Caco-2 (cell line): ENCODE measurements at regions not wholly inside any gene's neighbourhood (a gene's known extent, or its start where the extent isn't known, plus 50 kb on each side); places are given as distances from the start of the nearest gene placed in this dataset.

Experiments used
- BruUV-seq: library from RNA; stranded (reverse); fragments of 400-500 nt; replicated peaks from 2 replicates; lab custom pipeline; 2021; lab: Mats Ljungman, UMichigan
- CTCF ChIA-PET: fragments of 300-600 bp; sonication (Branson Sonifier 250); formaldehyde crosslinking; loops from one replicate; lab custom pipeline; 2022; ENCODE audit warnings: antibody characterized with exemption; lab: Charles Lee
- POLR2A ChIA-PET: fragments of 300-600 bp; sonication (Branson Sonifier 250); formaldehyde crosslinking; loops from one replicate; lab custom pipeline; 2022; ENCODE audit warnings: antibody characterized with exemption; lab: Charles Lee
- DNase-seq, 2 experiments: peaks; one replicate each; pipeline versions ENCODE4 v3.0.0 to v3.0.0-alpha.2; 2020 to 2022
- H3K27me3 ChIP-seq: replicated peaks from 2 replicates; pipeline ENCODE4 v1.6.0; 2011; ENCODE audit warnings: low read length; ENCODE audit not compliant: control insufficient read depth, insufficient read depth
- H3K36me3 ChIP-seq: 2 replicates; pipeline ENCODE4 v1.5.1; 2011; ENCODE audit warnings: low read length; ENCODE audit not compliant: control insufficient read depth, insufficient read depth
- H3K4me1 ChIP-seq: fragments of 250-450 bp; sonication (Bioruptor Pico); 2 replicates; pipeline ENCODE4 v1.5.1; 2020; ENCODE audit warnings: mild to moderate bottlenecking
- H3K4me3 ChIP-seq: 2 replicates; pipeline ENCODE4 v1.5.1; 2011; ENCODE audit warnings: low read depth, mild to moderate bottlenecking, control low read depth, low read length
- H3K9me3 ChIP-seq: fragments of 250-450 bp; sonication (Bioruptor Pico); 2 replicates; pipeline ENCODE4 v1.5.1; 2020; ENCODE audit warnings: mild to moderate bottlenecking, moderate library complexity
- H3K27ac Mint-ChIP-seq: one replicate; pipeline ENCODE4 v1.8.0; 2022; ENCODE audit warnings: mixed read lengths; ENCODE audit not compliant: unreplicated experiment
- H3K27me3 Mint-ChIP-seq: one replicate; pipeline ENCODE4 v1.8.0; 2022; ENCODE audit warnings: mixed read lengths; ENCODE audit not compliant: insufficient read depth, unreplicated experiment
- H3K36me3 Mint-ChIP-seq: one replicate; pipeline ENCODE4 v1.8.0; 2022; ENCODE audit warnings: mild to moderate bottlenecking, mixed read lengths; ENCODE audit not compliant: insufficient read depth, unreplicated experiment
- H3K4me1 Mint-ChIP-seq: one replicate; pipeline ENCODE4 v1.8.0; 2022; ENCODE audit warnings: low read depth, mixed read lengths; ENCODE audit not compliant: unreplicated experiment
- H3K4me3 Mint-ChIP-seq: one replicate; pipeline ENCODE4 v1.8.0; 2022; ENCODE audit warnings: mild to moderate bottlenecking, moderate library complexity, mixed read lengths; ENCODE audit not compliant: unreplicated experiment
- H3K9me3 Mint-ChIP-seq: one replicate; pipeline ENCODE4 v1.8.0; 2022; ENCODE audit warnings: mixed read lengths; ENCODE audit not compliant: unreplicated experiment
- intact Hi-C: fragments of 100-400 bp; cut with micrococcal nuclease; formaldehyde crosslinking; loops from one replicate; pipeline ENCODE4 v1.10.0; 2022; ENCODE audit not compliant: unreplicated experiment
- TF ChIP-seq, protein P1 (sequence below), 2 experiments: fragments of 200-600 bp in 1 of 2; IDR thresholded peaks; 1 replicate in 1 of 2; 2 replicates in 1 of 2; pipeline versions ENCODE4 v1.5.1 to v1.8.0; 2011 to 2022; ENCODE audit warnings: antibody characterized with exemption in 1 of 2, control low read depth in 1 of 2, inconsistent platforms in 1 of 2, low read depth in 1 of 2, low read length in 1 of 2, mild to moderate bottlenecking in 1 of 2, moderate library complexity in 1 of 2; ENCODE audit not compliant: insufficient read depth in 1 of 2, severe bottlenecking in 1 of 2, unreplicated experiment in 1 of 2

DNA sequence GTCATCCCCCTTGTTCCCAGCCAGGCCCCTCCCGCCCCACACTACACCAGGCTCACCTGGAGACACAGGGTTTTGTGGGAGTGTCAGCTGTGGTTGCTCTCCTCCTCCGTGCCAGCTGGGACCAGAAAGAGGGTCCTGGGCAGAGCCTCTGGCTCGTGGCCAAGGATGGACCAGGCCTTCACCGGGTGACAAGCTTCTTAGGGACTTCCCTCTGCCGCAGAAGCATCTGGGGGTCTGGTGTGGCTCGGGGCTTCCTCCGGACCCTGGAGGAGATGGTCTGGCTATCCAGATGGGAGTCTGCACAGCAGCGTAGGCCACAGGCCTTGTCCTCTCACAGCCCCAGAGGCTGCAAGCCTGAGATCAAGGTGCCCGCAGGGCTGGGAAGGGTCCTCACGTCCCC is 63.8 kb upstream of the CFAP46 start:
- Histone ChIP-seq H3K9me3 (no peaks in the 10 kb centered on the region), H3K27me3 (no peaks in the 10 kb centered on the region), H3K4me1 (peaks cover 38% of the 10 kb centered on the region), H3K36me3 (no peaks in the 10 kb centered on the region), H3K4me3 (no peak overlapping the region)
- Mint-ChIP-seq H3K27ac (no peak overlapping the region), H3K27me3 (no peaks in the 10 kb centered on the region), H3K9me3 (no peaks in the 10 kb centered on the region), H3K36me3 (peaks cover 5% of the 10 kb centered on the region), H3K4me3 (no peak overlapping the region), H3K4me1 (peaks cover 12% of the 10 kb centered on the region)
- TF ChIP-seq, protein P1, sequence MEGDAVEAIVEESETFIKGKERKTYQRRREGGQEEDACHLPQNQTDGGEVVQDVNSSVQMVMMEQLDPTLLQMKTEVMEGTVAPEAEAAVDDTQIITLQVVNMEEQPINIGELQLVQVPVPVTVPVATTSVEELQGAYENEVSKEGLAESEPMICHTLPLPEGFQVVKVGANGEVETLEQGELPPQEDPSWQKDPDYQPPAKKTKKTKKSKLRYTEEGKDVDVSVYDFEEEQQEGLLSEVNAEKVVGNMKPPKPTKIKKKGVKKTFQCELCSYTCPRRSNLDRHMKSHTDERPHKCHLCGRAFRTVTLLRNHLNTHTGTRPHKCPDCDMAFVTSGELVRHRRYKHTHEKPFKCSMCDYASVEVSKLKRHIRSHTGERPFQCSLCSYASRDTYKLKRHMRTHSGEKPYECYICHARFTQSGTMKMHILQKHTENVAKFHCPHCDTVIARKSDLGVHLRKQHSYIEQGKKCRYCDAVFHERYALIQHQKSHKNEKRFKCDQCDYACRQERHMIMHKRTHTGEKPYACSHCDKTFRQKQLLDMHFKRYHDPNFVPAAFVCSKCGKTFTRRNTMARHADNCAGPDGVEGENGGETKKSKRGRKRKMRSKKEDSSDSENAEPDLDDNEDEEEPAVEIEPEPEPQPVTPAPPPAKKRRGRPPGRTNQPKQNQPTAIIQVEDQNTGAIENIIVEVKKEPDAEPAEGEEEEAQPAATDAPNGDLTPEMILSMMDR (IDR thresholded peaks at IDR 0.05; ENCODE audit: insufficient read depth in 1 of 2, low read depth in 1 of 2, low read length in 1 of 2, severe bottlenecking in 1 of 2, unreplicated experiment in 1 of 2), result no peak
- intact Hi-C loops, result no loop called here
- BruUV-seq, result no TSS peak
- ChIA-PET POLR2A (no interaction called here), CTCF (no interaction called here)
- no peak for DNase-seq

DNA sequence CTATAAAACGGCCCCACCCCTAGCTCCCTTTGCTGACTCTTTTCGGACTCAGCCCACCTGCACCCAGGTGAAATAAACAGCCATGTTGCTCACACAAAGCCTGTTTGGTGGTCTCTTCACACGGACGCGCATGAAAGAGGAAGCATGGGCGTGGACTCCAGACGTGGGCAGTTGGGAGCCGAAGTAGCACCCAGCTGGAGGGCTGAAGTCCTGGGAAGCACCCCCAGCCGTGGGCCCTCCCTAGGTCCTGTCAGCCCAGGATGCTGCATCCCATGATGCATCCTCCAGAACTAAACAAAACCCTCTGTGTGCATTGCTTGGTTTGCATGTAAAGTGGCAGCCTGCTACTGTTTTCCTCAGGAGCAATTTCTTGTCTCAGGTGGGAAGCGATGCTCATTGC is 62.1 kb upstream of the CFAP46 start:
- Histone ChIP-seq H3K27me3 (no peaks in the 10 kb centered on the region), H3K9me3 (no peaks in the 10 kb centered on the region), H3K4me1 (peaks cover 33% of the 10 kb centered on the region), H3K36me3 (no peaks in the 10 kb centered on the region), H3K4me3 (no peak overlapping the region)
- POLR2A ChIA-PET, result no interaction called here
- TF ChIP-seq, protein P1 (IDR thresholded peaks at IDR 0.05; ENCODE audit: insufficient read depth in 1 of 2, low read depth in 1 of 2, low read length in 1 of 2, severe bottlenecking in 1 of 2, unreplicated experiment in 1 of 2), result no peak
- CTCF ChIA-PET, result no interaction called here
- no peak for DNase-seq
- no TSS peak for BruUV-seq
- Mint-ChIP-seq H3K27ac (no peak overlapping the region), H3K9me3 (no peaks in the 10 kb centered on the region), H3K4me3 (no peak overlapping the region), H3K27me3 (no peaks in the 10 kb centered on the region), H3K36me3 (peaks cover 5% of the 10 kb centered on the region), H3K4me1 (peaks cover 12% of the 10 kb centered on the region)
- intact Hi-C loops, result no loop called here

DNA sequence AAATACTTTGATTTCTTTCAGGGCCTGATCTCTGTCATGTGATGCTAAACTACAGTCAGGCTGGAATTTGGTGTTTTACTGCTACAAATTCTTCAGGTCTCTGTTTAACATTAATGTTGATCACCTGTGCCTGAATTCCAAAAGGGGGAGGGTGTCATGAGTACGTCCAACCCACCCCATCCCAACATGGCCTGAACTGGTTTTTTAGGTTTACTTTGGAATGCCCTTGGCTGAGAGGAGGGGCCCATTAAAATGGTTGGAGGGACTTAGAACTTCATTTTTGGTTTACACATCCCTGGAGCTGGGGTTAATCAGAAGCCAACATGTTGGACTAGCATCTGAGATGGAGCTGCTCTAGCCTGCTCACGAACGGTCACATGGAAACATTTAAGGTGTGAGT is 60.8 kb upstream of the CFAP46 start:
- CTCF ChIA-PET, result interaction anchor here (0.6 kb wide), 1 partner anchor 261 kb away, joined by 3 read pairs; no protein-coding TSS in a partner anchor
- POLR2A ChIA-PET, result no interaction called here
- H3K27ac Mint-ChIP-seq, result peak overlapping the region; percentile 72
- peaks cover 21% of the 10 kb centered on the region for H3K4me1 ChIP-seq
- no peaks in the 10 kb centered on the region for H3K27me3 ChIP-seq
- no peak overlapping the region for H3K4me3 ChIP-seq
- H3K36me3 Mint-ChIP-seq, result peaks cover 5% of the 10 kb centered on the region
- TF ChIP-seq, protein P1 (IDR thresholded peaks at IDR 0.05; ENCODE audit: insufficient read depth in 1 of 2, low read depth in 1 of 2, low read length in 1 of 2, severe bottlenecking in 1 of 2, unreplicated experiment in 1 of 2), result no peak
- H3K36me3 ChIP-seq, result no peaks in the 10 kb centered on the region
- DNase-seq, result peak; percentile 58 to 63
- intact Hi-C loops, result no loop called here
- H3K27me3 Mint-ChIP-seq, result no peaks in the 10 kb centered on the region
- H3K9me3 ChIP-seq, result no peaks in the 10 kb centered on the region
- H3K4me1 Mint-ChIP-seq, result peaks cover 12% of the 10 kb centered on the region
- BruUV-seq, result no TSS peak
- no peaks in the 10 kb centered on the region for H3K9me3 Mint-ChIP-seq
- H3K4me3 Mint-ChIP-seq, result no peak overlapping the region
